DOHH2 (cell line): ENCODE measurements at regions not wholly inside any gene's neighbourhood (a gene's known extent, or its start where the extent isn't known, plus 50 kb on each side); places are given as distances from the start of the nearest gene placed in this dataset.

Experiments
- H3F3A ChIP-seq: fragments of 200-600 bp; sonication (generic), shearing (Covaris generic); 2 replicates; pipeline ENCODE4 v1.6.0; 2016; ENCODE audit warnings: antibody characterized with exemption, mild to moderate bottlenecking; ENCODE audit not compliant: control insufficient read depth, insufficient read depth
- H3K27ac ChIP-seq: fragments of 200-600 bp; sonication (generic); 2 replicates; pipeline ENCODE4 v1.5.1; 2014; ENCODE audit warnings: low read depth, mild to moderate bottlenecking, low read length, moderate library complexity
- H3K27me3 ChIP-seq: fragments of 200-600 bp; sonication (generic); 2 replicates; pipeline ENCODE4 v1.6.1; 2014; ENCODE audit warnings: mild to moderate bottlenecking, low read length, mixed read lengths; ENCODE audit not compliant: control insufficient read depth
- H3K36me3 ChIP-seq: fragments of 200-600 bp; sonication (generic); 2 replicates; pipeline ENCODE4 v1.6.1; 2014; ENCODE audit warnings: mild to moderate bottlenecking, low read length, moderate library complexity, mixed read lengths; ENCODE audit not compliant: control insufficient read depth
- H3K4me1 ChIP-seq: fragments of 200-600 bp; sonication (generic); 2 replicates; pipeline ENCODE4 v1.6.1; 2014; ENCODE audit warnings: mild to moderate bottlenecking, low read length, mixed read lengths; ENCODE audit not compliant: control insufficient read depth
- H3K4me2 ChIP-seq: fragments of 200-600 bp; sonication (generic); 2 replicates; pipeline ENCODE4 v1.6.0; 2014; ENCODE audit warnings: mild to moderate bottlenecking, low read length, moderate library complexity
- H3K4me3 ChIP-seq: fragments of 200-600 bp; sonication (generic); 2 replicates; pipeline ENCODE4 v1.5.1; 2014; ENCODE audit warnings: mild to moderate bottlenecking, low read length, mixed read lengths
- H3K79me2 ChIP-seq: fragments of 200-600 bp; sonication (generic); 2 replicates; pipeline ENCODE4 v1.6.1; 2014; ENCODE audit warnings: mild to moderate bottlenecking, low read length, mixed read lengths; ENCODE audit not compliant: control insufficient read depth
- H3K9me2 ChIP-seq: fragments of 200-600 bp; sonication (generic); replicated peaks from 2 replicates; pipeline ENCODE4 v1.6.1; 2014; ENCODE audit warnings: mild to moderate bottlenecking, low read length, mixed read lengths; ENCODE audit not compliant: control insufficient read depth
- H3K9me3 ChIP-seq: fragments of 200-600 bp; sonication (generic); 2 replicates; pipeline ENCODE4 v1.6.1; 2014; ENCODE audit warnings: antibody characterized with exemption, low read length, mixed read lengths; ENCODE audit not compliant: control insufficient read depth, insufficient read depth
- H4K20me1 ChIP-seq: fragments of 200-600 bp; sonication (generic); 2 replicates; pipeline ENCODE4 v1.6.0; 2014; ENCODE audit warnings: low read depth, mild to moderate bottlenecking, antibody characterized with exemption, low read length, moderate library complexity; ENCODE audit not compliant: control insufficient read depth, insufficient read depth
- CTCF ChIP-seq: fragments of 200-600 bp; sonication (generic); IDR thresholded peaks from one replicate; pipeline ENCODE4 v1.5.1; 2014; ENCODE audit warnings: antibody characterized with exemption, mild to moderate bottlenecking, low read depth, low read length; ENCODE audit not compliant: poor library complexity, severe bottlenecking
- EZH2phosphoT487 ChIP-seq: fragments of 200-600 bp; sonication (generic); IDR thresholded peaks from 2 replicates; pipeline ENCODE4 v1.6.1; 2017; ENCODE audit warnings: borderline replicate concordance, mild to moderate bottlenecking, antibody characterized with exemption, low read length, moderate library complexity, mixed read lengths

- H3K4me3 ChIP-seq = no peak overlapping the region
- TF ChIP-seq CTCF = no peak
- TF ChIP-seq EZH2phosphoT487 = no peak
- H3F3A ChIP-seq = no peaks in the 10 kb centered on the region
- H3K4me1 ChIP-seq = no peaks in the 10 kb centered on the region
- no peak overlapping the region for H3K27ac ChIP-seq
- no peaks in the 10 kb centered on the region for H3K9me2 ChIP-seq
- H3K9me3 ChIP-seq = no peaks in the 10 kb centered on the region
- no peaks in the 10 kb centered on the region for H3K36me3 ChIP-seq
- H3K79me2 ChIP-seq = no peaks in the 10 kb centered on the region
- H3K27me3 ChIP-seq = no peaks in the 10 kb centered on the region
- no peak overlapping the region for H3K4me2 ChIP-seq
- no peaks in the 10 kb centered on the region for H4K20me1 ChIP-seq
Observed at GRCh38 chr1:218664385-218665170, 319.4 kb downstream of the TGFB2 start.

- Histone ChIP-seq H3K4me3 (no peak overlapping the region), H3K4me1 (no peaks in the 10 kb centered on the region), H3K9me2 (no peaks in the 10 kb centered on the region), H3K9me3 (no peaks in the 10 kb centered on the region), H3K79me2 (no peaks in the 10 kb centered on the region), H3K27me3 (no peaks in the 10 kb centered on the region), H4K20me1 (no peaks in the 10 kb centered on the region), H3K4me2 (no peak overlapping the region), H3K36me3 (no peaks in the 10 kb centered on the region), H3K27ac (no peak overlapping the region), H3F3A (no peaks in the 10 kb centered on the region)
- TF ChIP-seq EZH2phosphoT487 = no peak
- TF ChIP-seq CTCF = no peak
Observed at GRCh38 chr1:218665221-218665620, 320.1 kb downstream of the TGFB2 start.

GRCh38 chr1:218666263-218666662, 321.1 kb downstream of the TGFB2 start:
- Histone ChIP-seq H3K4me2 (no peak overlapping the region), H3K9me2 (no peaks in the 10 kb centered on the region), H3K4me1 (no peaks in the 10 kb centered on the region), H3K4me3 (no peak overlapping the region), H3K27ac (no peak overlapping the region), H3F3A (no peaks in the 10 kb centered on the region), H4K20me1 (no peaks in the 10 kb centered on the region), H3K36me3 (no peaks in the 10 kb centered on the region), H3K27me3 (no peaks in the 10 kb centered on the region), H3K79me2 (no peaks in the 10 kb centered on the region), H3K9me3 (no peaks in the 10 kb centered on the region)
- no peak for TF ChIP-seq CTCF
- no peak for TF ChIP-seq EZH2phosphoT487
